ENCODE measurements at regions not wholly inside any gene's neighbourhood (a gene's known extent, or its start where the extent isn't known, plus 50 kb on each side); places are given as distances from the start of the nearest gene placed in this dataset.

DNA sequence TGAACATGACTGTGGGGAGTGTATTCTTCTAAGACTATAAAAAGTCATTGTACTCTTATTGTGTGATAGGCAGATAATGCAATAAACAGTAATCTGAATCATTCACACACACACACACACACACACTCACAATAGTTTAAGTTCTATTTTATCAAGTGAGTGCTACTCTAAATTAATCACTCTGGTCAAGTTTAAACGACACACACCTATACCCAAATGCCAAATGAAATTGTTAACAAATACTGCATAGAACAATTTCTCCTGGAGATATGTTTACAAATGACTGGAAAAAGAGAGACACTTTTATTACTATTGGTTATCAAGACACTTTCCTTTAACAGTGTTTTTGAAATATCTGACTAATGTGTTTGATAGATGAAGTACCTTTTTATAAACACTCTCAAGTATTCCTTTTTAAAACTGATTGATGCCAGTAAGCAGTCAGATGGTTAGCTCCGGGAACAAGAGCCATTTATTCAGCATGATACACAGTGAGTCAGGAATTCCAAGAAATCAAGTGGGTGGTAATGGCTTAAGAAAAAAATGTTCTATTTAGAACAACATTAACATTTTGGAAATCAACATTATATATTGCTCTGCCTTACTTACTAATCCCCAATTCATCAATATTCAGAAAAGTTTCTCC is 521.6 kb upstream of the ST8SIA4 start:
- TF ChIP-seq REST (IDR thresholded peaks at IDR 0.05; ENCODE audit: insufficient read depth in 1 of 2, low read depth in 2 of 2, low read length in 1 of 2) (no peak), POLR2AphosphoS5 (IDR thresholded peaks at IDR 0.05; ENCODE audit: low read depth, low read length) (no peak), CTCF (IDR thresholded peaks at IDR 0.05) (no peak), SIN3A (IDR thresholded peaks at IDR 0.05; ENCODE audit: borderline replicate concordance, insufficient read depth, low read depth, low read length) (no peak), TCF7L2 (IDR thresholded peaks at IDR 0.05; ENCODE audit: low read depth, low read length) (no peak)
- ATAC-seq (no peak), DNase-seq (ENCODE audit: low read depth, low spot score) (peak; percentile 8)
- Histone ChIP-seq H3K27me3 (ENCODE audit: control insufficient read depth, insufficient read depth, low read length) (no peaks in the 10 kb centered on the region), H3K36me3 (ENCODE audit: control insufficient read depth, insufficient read depth, low read length) (no peaks in the 10 kb centered on the region), H3K4me3 (ENCODE audit: low read depth in 2 of 2, low read length in 2 of 2) (no peak overlapping the region), H3K4me1 (ENCODE audit: control insufficient read depth, insufficient read depth, low read length) (no peaks in the 10 kb centered on the region), H3K9me3 (ENCODE audit: control insufficient read depth, insufficient read depth, low read depth, low read length) (no peaks in the 10 kb centered on the region), H3K27ac (ENCODE audit: low read length) (no peak overlapping the region)
- in situ Hi-C loops (cut with HindIII; ENCODE audit: low pct_unique_long_range_greater_than_20kb, low sequenced_read_pairs) (no loop called here), intact Hi-C loops (cut with micrococcal nuclease; ENCODE audit: unreplicated experiment) (no loop called here)
- CTCF ChIA-PET, result no interaction called here
- BruUV-seq (replicated peaks), result no TSS peak
- POLR2A ChIA-PET, result interaction anchor here (0.7 kb wide), 1 partner anchor 555 kb away, joined by 4 read pairs; no protein-coding TSS in a partner anchor

DNA sequence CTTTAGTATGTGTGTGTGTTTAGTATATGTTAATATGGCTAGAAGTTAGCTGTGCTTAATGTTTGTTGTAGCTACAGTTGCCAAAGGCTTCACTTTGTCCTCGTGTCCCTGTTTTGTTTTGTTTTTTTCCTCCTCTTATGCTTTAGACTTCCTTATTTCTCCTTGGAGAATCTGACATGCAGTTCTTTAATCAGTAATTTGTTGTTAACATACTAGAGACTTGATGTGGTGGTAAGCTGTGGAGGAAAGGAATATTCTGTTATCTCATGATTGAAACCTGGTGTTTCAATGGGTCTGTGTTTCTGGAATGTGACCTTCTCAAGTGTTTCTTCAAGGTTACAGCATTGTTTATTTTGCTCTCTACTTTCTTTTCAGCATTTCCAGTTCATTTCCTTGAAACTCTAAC is 515.6 kb upstream of the ST8SIA4 start:
- CTCF ChIA-PET, result no interaction called here

More for the DNA sequence above, 515.6 kb upstream of the ST8SIA4 start:
- no peak overlapping the region for H3K27ac ChIP-seq (ENCODE audit: low read length)
- DNase-seq (ENCODE audit: low read depth, low spot score) (no peak), ATAC-seq (no peak)
- H3K27me3 ChIP-seq (ENCODE audit: control insufficient read depth, insufficient read depth, low read length), result no peaks in the 10 kb centered on the region
- TF ChIP-seq REST (IDR thresholded peaks at IDR 0.05; ENCODE audit: insufficient read depth in 1 of 2, low read depth in 2 of 2, low read length in 1 of 2) (no peak), TCF7L2 (IDR thresholded peaks at IDR 0.05; ENCODE audit: low read depth, low read length) (no peak), POLR2AphosphoS5 (IDR thresholded peaks at IDR 0.05; ENCODE audit: low read depth, low read length) (no peak), SIN3A (IDR thresholded peaks at IDR 0.05; ENCODE audit: borderline replicate concordance, insufficient read depth, low read depth, low read length) (no peak), CTCF (IDR thresholded peaks at IDR 0.05) (no peak)
- no peaks in the 10 kb centered on the region for H3K4me1 ChIP-seq (ENCODE audit: control insufficient read depth, insufficient read depth, low read length)
- H3K36me3 ChIP-seq (ENCODE audit: control insufficient read depth, insufficient read depth, low read length), result no peaks in the 10 kb centered on the region
- BruUV-seq (replicated peaks), result no TSS peak
- POLR2A ChIA-PET, result no interaction called here
- no peak overlapping the region for H3K4me3 ChIP-seq (ENCODE audit: low read depth in 2 of 2, low read length in 2 of 2)
- intact Hi-C loops (cut with micrococcal nuclease; ENCODE audit: unreplicated experiment) (loop anchor here (5.0 kb wide), 1 partner anchor 259 kb away; no protein-coding TSS in a partner anchor), in situ Hi-C loops (cut with HindIII; ENCODE audit: low pct_unique_long_range_greater_than_20kb, low sequenced_read_pairs) (no loop called here)
- H3K9me3 ChIP-seq (ENCODE audit: control insufficient read depth, insufficient read depth, low read depth, low read length), result no peaks in the 10 kb centered on the region
